Panc1 (cell line): ENCODE measurements at regions not wholly inside any gene's neighbourhood (a gene's known extent, or its start where the extent isn't known, plus 50 kb on each side); places are given as distances from the start of the nearest gene placed in this dataset.

Source experiments
- ATAC-seq: fragments of 200-7000 bp; cut with Tn5 transposase; 2 replicates; pipeline ENCODE4 v1.9.1; 2020; ENCODE audit warnings: mild to moderate bottlenecking, moderate library complexity
- BruUV-seq: library from RNA; stranded (reverse); fragments of 400-500 nt; replicated peaks from 2 replicates; lab custom pipeline; 2021; lab: Mats Ljungman, UMichigan
- CTCF ChIA-PET: fragments of 300-600 bp; sonication (Branson Sonifier 250); formaldehyde crosslinking; loops from one replicate; lab custom pipeline; 2022; ENCODE audit warnings: antibody characterized with exemption; lab: Charles Lee
- POLR2A ChIA-PET: fragments of 300-600 bp; sonication (Branson Sonifier 250); formaldehyde crosslinking; loops from one replicate; lab custom pipeline; 2022; ENCODE audit warnings: antibody characterized with exemption; lab: Charles Lee
- DNase-seq: peaks from one replicate; pipeline ENCODE4 v3.0.0-alpha.2; 2010; ENCODE audit warnings: low read depth, low spot score
- H3K27ac ChIP-seq: 2 replicates; pipeline ENCODE4 v1.5.1; 2011; ENCODE audit warnings: mild to moderate bottlenecking, low read length, inconsistent platforms
- H3K27me3 ChIP-seq: fragments of 200-500 bp; sonication (Bioruptor generic); 2 replicates; pipeline ENCODE4 v1.6.0; 2014; ENCODE audit warnings: low read length, inconsistent platforms; ENCODE audit not compliant: control insufficient read depth, insufficient read depth
- H3K36me3 ChIP-seq: fragments of 200-500 bp; sonication (Bioruptor generic); 2 replicates; pipeline ENCODE4 v1.5.1; 2014; ENCODE audit warnings: inconsistent platforms, mild to moderate bottlenecking, low read length, moderate library complexity; ENCODE audit not compliant: control insufficient read depth, insufficient read depth
- H3K4me1 ChIP-seq: 2 replicates; pipeline ENCODE4 v1.5.1; 2011; ENCODE audit warnings: inconsistent platforms, mild to moderate bottlenecking, low read length, moderate library complexity; ENCODE audit not compliant: control insufficient read depth, insufficient read depth
- H3K4me3 ChIP-seq, 2 experiments: 2 replicates each; pipeline ENCODE4 v1.5.1; 2011 to 2012; ENCODE audit warnings: low read depth in 2 of 2, low read length in 2 of 2, mild to moderate bottlenecking in 2 of 2, inconsistent platforms in 1 of 2, moderate library complexity in 1 of 2
- H3K9me3 ChIP-seq: fragments of 200-500 bp; sonication (Bioruptor generic); 2 replicates; pipeline ENCODE4 v1.5.1; 2014; ENCODE audit warnings: low read depth, mild to moderate bottlenecking, inconsistent platforms, low read length, moderate library complexity; ENCODE audit not compliant: control insufficient read depth, insufficient read depth
- CTCF ChIP-seq: fragments of 450-650 bp; IDR thresholded peaks from 2 replicates; pipeline ENCODE4 v1.5.1; 2017; ENCODE audit warnings: mild to moderate bottlenecking
- POLR2AphosphoS5 ChIP-seq: IDR thresholded peaks from 2 replicates; pipeline ENCODE4 v1.6.1; 2012; ENCODE audit warnings: mild to moderate bottlenecking, low read depth, low read length, moderate library complexity
- REST ChIP-seq, 2 experiments: IDR thresholded peaks; 2 replicates each; pipeline ENCODE4 v1.6.1; 2011 to 2012; ENCODE audit warnings: low read depth in 2 of 2, control low read depth in 1 of 2, low read length in 1 of 2, mild to moderate bottlenecking in 1 of 2, moderate library complexity in 1 of 2; ENCODE audit not compliant: insufficient read depth in 1 of 2
- SIN3A ChIP-seq: IDR thresholded peaks from 2 replicates; pipeline ENCODE4 v1.6.1; 2012; ENCODE audit warnings: low read depth, mild to moderate bottlenecking, low read length, moderate library complexity, borderline replicate concordance; ENCODE audit not compliant: insufficient read depth
- TCF7L2 ChIP-seq: IDR thresholded peaks from 2 replicates; pipeline ENCODE4 v1.6.1; 2011; ENCODE audit warnings: mild to moderate bottlenecking, low read depth, low read length, inconsistent platforms
- in situ Hi-C: cut with HindIII; loops from 2 replicates; pipeline ENCODE4 v1.10.0; 2016; ENCODE audit warnings: low sequenced_read_pairs, low pct_unique_long_range_greater_than_20kb
- intact Hi-C: fragments of 100-400 bp; cut with micrococcal nuclease; formaldehyde crosslinking; loops from one replicate; pipeline ENCODE4 v1.10.0; 2022; ENCODE audit not compliant: unreplicated experiment

GRCh38 chr9:134258828-134259546, 67.3 kb upstream of the RXRA start:
- BruUV-seq = no TSS peak
- TF ChIP-seq TCF7L2 = no peak
- no peak for TF ChIP-seq POLR2AphosphoS5
- no peak for TF ChIP-seq SIN3A
- no peak for TF ChIP-seq REST (IDR thresholded peaks at IDR 0.05; ENCODE audit: insufficient read depth in 1 of 2, low read depth in 2 of 2, low read length in 1 of 2)
- no peak for TF ChIP-seq CTCF
- no peak overlapping the region for H3K4me3 ChIP-seq
- H3K4me1 ChIP-seq = no peaks in the 10 kb centered on the region
- CTCF ChIA-PET = no interaction called here
- POLR2A ChIA-PET = no interaction called here
- ATAC-seq = no peak
- no peaks in the 10 kb centered on the region for H3K27me3 ChIP-seq
- H3K9me3 ChIP-seq = no peaks in the 10 kb centered on the region
- no peak overlapping the region for H3K27ac ChIP-seq
- no peaks in the 10 kb centered on the region for H3K36me3 ChIP-seq
- in situ Hi-C loops (no loop called here), intact Hi-C loops (no loop called here)
- no peak for DNase-seq

- no peaks in the 10 kb centered on the region for H3K27me3 ChIP-seq
- ATAC-seq (no peak), DNase-seq (no peak)
- H3K9me3 ChIP-seq = no peaks in the 10 kb centered on the region
- ChIA-PET POLR2A (no interaction called here), CTCF (no interaction called here)
- no TSS peak for BruUV-seq
- no peaks in the 10 kb centered on the region for H3K36me3 ChIP-seq
- intact Hi-C loops (no loop called here), in situ Hi-C loops (no loop called here)
- TF ChIP-seq TCF7L2 (no peak), REST (IDR thresholded peaks at IDR 0.05; ENCODE audit: insufficient read depth in 1 of 2, low read depth in 2 of 2, low read length in 1 of 2) (no peak), SIN3A (no peak), CTCF (no peak), POLR2AphosphoS5 (no peak)
- no peaks in the 10 kb centered on the region for H3K4me1 ChIP-seq
- no peak overlapping the region for H3K27ac ChIP-seq
- no peak overlapping the region for H3K4me3 ChIP-seq
These were observed 66.5 kb upstream of the RXRA start for GRCh38 chr9:134259708-134260107.
